Trophoblast cell (in vitro differentiated cells and primary cell): ENCODE measurements at regions not wholly inside any gene's neighbourhood (a gene's known extent, or its start where the extent isn't known, plus 50 kb on each side); places are given as distances from the start of the nearest gene placed in this dataset.

Experiments used
- DNase-seq, 2 donors: peaks; one replicate each; pipeline ENCODE4 v3.0.0-alpha.2; 2016
- H2AFZ ChIP-seq: 2 replicates; pipeline ENCODE4 v1.6.1; 2013; ENCODE audit warnings: low read length, moderate library complexity, mild to moderate bottlenecking; ENCODE audit not compliant: insufficient read depth, poor library complexity
- H2AK5ac ChIP-seq: 2 replicates; pipeline ENCODE4 v1.6.1; 2013; ENCODE audit warnings: mild to moderate bottlenecking, low read length
- H2BK120ac ChIP-seq: 2 replicates; pipeline ENCODE4 v1.6.1; 2013; ENCODE audit warnings: low read length, mild to moderate bottlenecking, moderate library complexity; ENCODE audit not compliant: insufficient read depth, poor library complexity
- H2BK12ac ChIP-seq: 2 replicates; pipeline ENCODE4 v1.6.1; 2013; ENCODE audit warnings: mild to moderate bottlenecking, low read length, moderate library complexity
- H2BK5ac ChIP-seq: 2 replicates; pipeline ENCODE4 v1.6.1; 2013; ENCODE audit warnings: low read length, low read depth, moderate library complexity, mild to moderate bottlenecking; ENCODE audit not compliant: poor library complexity
- H3K14ac ChIP-seq: 2 replicates; pipeline ENCODE4 v1.6.1; 2013; ENCODE audit warnings: mild to moderate bottlenecking, low read length
- H3K18ac ChIP-seq: 2 replicates; pipeline ENCODE4 v1.6.1; 2013; ENCODE audit warnings: mild to moderate bottlenecking, low read length
- H3K23ac ChIP-seq: 2 replicates; pipeline ENCODE4 v1.6.1; 2013; ENCODE audit warnings: low read length
- H3K27ac ChIP-seq: 2 replicates; pipeline ENCODE4 v1.5.1; 2013; ENCODE audit warnings: low read depth, mild to moderate bottlenecking, inconsistent platforms, low read length, moderate library complexity
- H3K27me3 ChIP-seq: 2 replicates; pipeline ENCODE4 v1.6.1; 2013; ENCODE audit warnings: inconsistent platforms, mild to moderate bottlenecking, low read length, moderate library complexity; ENCODE audit not compliant: insufficient read depth
- H3K36me3 ChIP-seq, 2 experiments: 1 replicate in 1 of 2; 2 replicates in 1 of 2; pipeline ENCODE4 v1.6.1; 2013; ENCODE audit warnings: low read length in 2 of 2, mild to moderate bottlenecking in 2 of 2, moderate library complexity in 1 of 2; ENCODE audit not compliant: insufficient read depth in 2 of 2, control insufficient read depth in 1 of 2
- H3K4ac ChIP-seq: 2 replicates; pipeline ENCODE4 v1.6.1; 2013; ENCODE audit warnings: low read depth, mild to moderate bottlenecking, low read length, moderate library complexity
- H3K4me1 ChIP-seq, 2 experiments: 1 replicate in 1 of 2; 2 replicates in 1 of 2; pipeline ENCODE4 v1.6.1; 2013; ENCODE audit warnings: low read length in 2 of 2, mild to moderate bottlenecking in 2 of 2, moderate library complexity in 1 of 2; ENCODE audit not compliant: insufficient read depth in 2 of 2, control insufficient read depth in 1 of 2
- H3K4me2 ChIP-seq: 2 replicates; pipeline ENCODE4 v1.6.1; 2013; ENCODE audit warnings: inconsistent platforms, mild to moderate bottlenecking, low read length, moderate library complexity
- H3K4me3 ChIP-seq: 2 replicates; pipeline ENCODE4 v1.5.1; 2013; ENCODE audit warnings: mild to moderate bottlenecking, low read depth, low read length, inconsistent platforms
- H3K79me1 ChIP-seq: one replicate; pipeline ENCODE4 v1.6.1; 2013; ENCODE audit warnings: low read length
- H3K79me2 ChIP-seq: 2 replicates; pipeline ENCODE4 v1.6.1; 2013; ENCODE audit warnings: low read length, mild to moderate bottlenecking; ENCODE audit not compliant: control insufficient read depth, insufficient read depth, poor library complexity
- H3K9ac ChIP-seq: 2 replicates; pipeline ENCODE4 v1.6.1; 2013; ENCODE audit warnings: mild to moderate bottlenecking, low read length
- H3K9me3 ChIP-seq: 2 replicates; pipeline ENCODE4 v1.6.1; 2013; ENCODE audit warnings: low read depth, mild to moderate bottlenecking, control low read depth, inconsistent platforms, low read length; ENCODE audit not compliant: insufficient read depth
- H4K12ac ChIP-seq: 2 replicates; pipeline ENCODE4 v1.6.1; 2013; ENCODE audit warnings: low read depth, mild to moderate bottlenecking, low read length, moderate library complexity
- H4K8ac ChIP-seq: 2 replicates; pipeline ENCODE4 v1.6.1; 2013; ENCODE audit warnings: low read depth, mild to moderate bottlenecking, low read length, moderate library complexity
- H4K91ac ChIP-seq: one replicate; pipeline ENCODE4 v1.6.1; 2013; ENCODE audit warnings: low read depth, mild to moderate bottlenecking, low read length, moderate library complexity
- WGBS: extraction: QIAGEN DNeasy Blood & Tissue Kit; methylation state at CpG from one replicate; pipeline ENCODE4 v1.1.7; 2013; ENCODE audit warnings: missing lambda C conversion rate; ENCODE audit not compliant: insufficient read length, insufficient coverage; ENCODE audit errors: extremely low coverage; 5-methylcytosine and 5-hydroxymethylcytosine counted together

DNA sequence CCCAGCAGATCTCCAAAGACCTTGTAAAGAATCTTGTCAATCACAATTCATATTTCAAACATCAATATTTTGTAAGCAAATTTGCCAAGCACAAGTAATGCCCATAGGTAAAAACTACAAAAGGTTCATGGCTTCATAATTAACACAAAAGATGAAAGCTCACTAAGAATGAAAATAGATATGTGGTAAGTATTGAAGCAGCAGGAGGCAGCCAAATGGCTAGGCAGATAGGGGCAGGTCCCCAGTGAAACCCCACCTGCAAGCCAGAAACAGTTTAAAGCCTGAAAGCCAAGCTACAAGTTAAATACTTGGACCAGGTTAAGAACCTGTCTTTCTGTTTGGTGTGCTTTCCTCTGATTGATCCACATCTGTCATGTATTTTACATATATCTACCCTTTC, 942.6 kb upstream of the SPRY2 start:
- H3K23ac ChIP-seq = no peak overlapping the region
- H4K8ac ChIP-seq = no peak overlapping the region
- no peaks in the 10 kb centered on the region for H3K79me2 ChIP-seq
- no peaks in the 10 kb centered on the region for H3K9me3 ChIP-seq
- H3K27ac ChIP-seq = no peak overlapping the region
- no peaks in the 10 kb centered on the region for H3K36me3 ChIP-seq
- no peak for DNase-seq
- no peak overlapping the region for H2BK12ac ChIP-seq
- no peak overlapping the region for H2AK5ac ChIP-seq
- no peak overlapping the region for H3K4me3 ChIP-seq
- H3K9ac ChIP-seq = no peak overlapping the region
- no peak overlapping the region for H3K4me2 ChIP-seq
- no peak overlapping the region for H2BK120ac ChIP-seq
- no peak overlapping the region for H3K14ac ChIP-seq
- no peak overlapping the region for H4K91ac ChIP-seq
- no peaks in the 10 kb centered on the region for H3K79me1 ChIP-seq
- no peak overlapping the region for H2BK5ac ChIP-seq
- H3K4me1 ChIP-seq = peaks cover 0 to 2% of the 10 kb centered on the region in 2 experiments
- H3K27me3 ChIP-seq = no peaks in the 10 kb centered on the region
- H2AFZ ChIP-seq = no peak overlapping the region
- H4K12ac ChIP-seq = no peak overlapping the region
- H3K4ac ChIP-seq = no peak overlapping the region
- no peak overlapping the region for H3K18ac ChIP-seq

DNA sequence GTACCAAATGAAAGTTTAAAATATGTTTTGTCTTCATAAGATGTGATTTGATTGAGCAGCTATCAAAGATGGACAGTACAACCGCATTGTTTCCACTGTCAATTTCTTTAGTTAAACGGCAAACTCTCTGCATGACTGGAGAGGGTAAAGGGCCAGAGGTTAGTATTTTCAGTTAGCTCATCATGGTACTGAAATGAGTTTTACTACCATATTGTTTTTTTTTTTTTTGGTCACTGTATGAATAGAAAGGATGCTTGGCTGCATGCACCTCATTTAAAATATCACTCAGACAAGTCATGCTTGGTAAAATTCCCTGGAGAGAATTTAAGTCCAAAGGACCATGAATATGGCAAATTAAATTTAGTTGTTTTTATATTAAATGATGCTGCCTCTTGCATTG, 942.1 kb upstream of the SPRY2 start:
- Histone ChIP-seq H2BK12ac (no peak overlapping the region), H3K79me1 (no peaks in the 10 kb centered on the region), H3K23ac (no peak overlapping the region), H4K8ac (no peak overlapping the region), H3K4me3 (no peak overlapping the region), H3K27ac (no peak overlapping the region), H2BK120ac (no peak overlapping the region), H2AFZ (no peak overlapping the region), H3K18ac (no peak overlapping the region), H3K36me3 (no peaks in the 10 kb centered on the region), H3K4me2 (no peak overlapping the region), H4K12ac (no peak overlapping the region), H3K4ac (no peak overlapping the region), H4K91ac (no peak overlapping the region), H3K79me2 (no peaks in the 10 kb centered on the region), H3K4me1 (peaks cover 0 to 2% of the 10 kb centered on the region in 2 experiments), H3K9me3 (no peaks in the 10 kb centered on the region), H2AK5ac (no peak overlapping the region), H3K9ac (no peak overlapping the region), H3K14ac (no peak overlapping the region), H2BK5ac (no peak overlapping the region), H3K27me3 (no peaks in the 10 kb centered on the region)
- WGBS = no CpG with 5 or more reads among the region's 2 CpGs
- DNase-seq = no peak

GRCh38 chr13:81275666-81276258, 934.8 kb upstream of the SPRY2 start:
- H3K9me3 ChIP-seq = no peaks in the 10 kb centered on the region
- no peak overlapping the region for H3K14ac ChIP-seq
- H3K4me3 ChIP-seq = no peak overlapping the region
- no peak overlapping the region for H2AK5ac ChIP-seq
- no peak overlapping the region for H4K91ac ChIP-seq
- no peaks in the 10 kb centered on the region for H3K36me3 ChIP-seq
- H2AFZ ChIP-seq = no peak overlapping the region
- no peak overlapping the region for H2BK120ac ChIP-seq
- no peak overlapping the region for H4K12ac ChIP-seq
- DNase-seq = peak in 1 of 2 donors; percentile 18
- H4K8ac ChIP-seq = no peak overlapping the region
- no peak overlapping the region for H2BK5ac ChIP-seq
- no peaks in the 10 kb centered on the region for H3K27me3 ChIP-seq
- H3K18ac ChIP-seq = no peak overlapping the region
- H3K27ac ChIP-seq = no peak overlapping the region
- no peak overlapping the region for H3K4ac ChIP-seq
- H3K79me2 ChIP-seq = no peaks in the 10 kb centered on the region
- H3K4me2 ChIP-seq = no peak overlapping the region
- no peak overlapping the region for H3K23ac ChIP-seq
- no peaks in the 10 kb centered on the region for H3K4me1 ChIP-seq
- no CpG with 5 or more reads among the region's 8 CpGs for WGBS
- no peak overlapping the region for H3K9ac ChIP-seq
- no peak overlapping the region for H2BK12ac ChIP-seq
- H3K79me1 ChIP-seq = no peaks in the 10 kb centered on the region

DNA sequence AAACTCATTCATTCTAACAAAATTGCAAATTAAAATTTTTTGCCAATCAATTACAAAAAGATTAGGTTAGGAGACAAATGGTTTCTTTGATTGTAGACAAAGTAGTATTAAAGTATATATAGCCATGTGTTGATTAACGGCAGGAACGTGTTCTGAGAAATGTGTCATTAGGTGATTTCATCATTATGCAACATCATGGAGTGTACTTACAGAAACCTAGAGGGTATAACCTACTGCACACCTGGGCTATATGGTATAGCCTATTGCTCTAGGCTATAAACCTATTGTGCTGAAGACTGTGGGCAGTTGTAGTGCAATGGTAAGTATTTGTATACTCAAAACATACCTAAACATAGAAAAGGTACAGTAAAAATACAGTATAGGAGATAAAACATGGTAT, 906.8 kb upstream of the SPRY2 start:
- Histone ChIP-seq H3K23ac (no peak overlapping the region), H3K18ac (no peak overlapping the region), H4K8ac (no peak overlapping the region), H3K4me2 (no peak overlapping the region), H3K14ac (no peak overlapping the region), H3K4me3 (no peak overlapping the region), H2AFZ (no peak overlapping the region), H3K79me2 (no peaks in the 10 kb centered on the region), H3K79me1 (no peaks in the 10 kb centered on the region), H3K27ac (no peak overlapping the region), H2BK5ac (no peak overlapping the region), H3K4ac (no peak overlapping the region), H4K91ac (no peak overlapping the region), H2BK120ac (no peak overlapping the region), H3K4me1 (no peaks in the 10 kb centered on the region), H3K36me3 (no peaks in the 10 kb centered on the region), H3K9ac (no peak overlapping the region), H3K27me3 (no peaks in the 10 kb centered on the region), H2BK12ac (no peak overlapping the region), H4K12ac (no peak overlapping the region), H2AK5ac (no peak overlapping the region), H3K9me3 (no peaks in the 10 kb centered on the region)
- no peak for DNase-seq
- no CpG with 5 or more reads among the region's 2 CpGs for WGBS
